Hepatocyte (in vitro differentiated cells): ENCODE measurements at regions not wholly inside any gene's neighbourhood (a gene's known extent, or its start where the extent isn't known, plus 50 kb on each side); places are given as distances from the start of the nearest gene placed in this dataset.
A peak's percentile ranks its signal among the peaks of the same experiment; 100 is the strongest.

Experiments
- CTCF ChIP-seq: fragments of 200-600 bp; sonication (generic); IDR thresholded peaks from 2 replicates; pipeline ENCODE4 v1.5.1; 2016; ENCODE audit warnings: antibody characterized with exemption, mild to moderate bottlenecking; ENCODE audit not compliant: poor library complexity
- EZH2phosphoT487 ChIP-seq: fragments of 200-600 bp; sonication (generic); IDR thresholded peaks from one replicate; pipeline ENCODE4 v1.6.1; 2018; ENCODE audit warnings: antibody characterized with exemption, mild to moderate bottlenecking, low read depth, moderate library complexity; ENCODE audit not compliant: unreplicated experiment, severe bottlenecking

DNA sequence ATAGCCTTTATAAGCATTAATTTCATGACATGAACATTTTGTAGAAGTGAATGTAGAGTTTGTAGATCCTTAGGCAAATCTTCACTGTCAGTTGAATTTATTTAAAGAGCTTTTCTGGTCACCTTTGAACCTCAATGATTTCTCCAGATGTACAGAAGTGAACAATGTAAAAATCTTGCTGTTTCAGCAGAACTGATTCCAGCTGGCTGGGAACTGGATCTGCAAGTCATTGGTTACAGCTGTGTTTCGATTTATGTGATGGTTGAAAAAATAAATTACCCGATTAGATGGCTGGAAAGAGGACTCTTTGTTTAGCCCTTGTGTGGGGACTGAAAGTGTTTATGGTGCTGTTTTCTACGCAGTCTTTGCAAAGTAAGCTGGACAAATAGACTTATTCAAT, 849.8 kb downstream of the USP25 start:
- no peak for TF ChIP-seq CTCF
- TF ChIP-seq EZH2phosphoT487 = peak; percentile 75
